AG08396 (cell line): ENCODE measurements at regions not wholly inside any gene's neighbourhood (a gene's known extent, or its start where the extent isn't known, plus 50 kb on each side); places are given as distances from the start of the nearest gene placed in this dataset.

Experiments used
- DNase-seq: peaks from one replicate; pipeline ENCODE4 v3.0.0; 2012; ENCODE audit warnings: low spot score, mixed read lengths

DNA sequence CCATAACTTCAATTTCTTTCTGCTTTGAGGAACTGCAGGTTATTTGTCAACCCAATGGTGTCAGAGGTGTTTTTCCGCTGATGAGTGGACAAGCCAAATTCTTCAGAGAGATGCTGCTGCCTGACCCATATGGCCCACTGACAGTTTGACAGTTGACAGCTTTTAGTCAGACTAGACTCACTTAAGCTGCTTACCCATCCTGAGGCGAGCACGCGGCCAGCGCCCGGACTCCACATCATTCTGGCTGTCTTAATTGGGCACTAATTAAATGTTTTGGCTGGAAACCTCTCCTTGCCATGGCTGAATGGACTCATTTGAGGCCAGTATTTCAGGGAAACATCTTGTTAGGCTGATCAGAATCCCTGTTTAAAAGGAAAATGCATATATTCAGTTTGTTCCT, 316.1 kb upstream of the FANCL start:
- DNase-seq, result no peak

- no peak for DNase-seq
Measured at GRCh38 chr2:58553937-58554336, 312.8 kb upstream of the FANCL start.

DNA sequence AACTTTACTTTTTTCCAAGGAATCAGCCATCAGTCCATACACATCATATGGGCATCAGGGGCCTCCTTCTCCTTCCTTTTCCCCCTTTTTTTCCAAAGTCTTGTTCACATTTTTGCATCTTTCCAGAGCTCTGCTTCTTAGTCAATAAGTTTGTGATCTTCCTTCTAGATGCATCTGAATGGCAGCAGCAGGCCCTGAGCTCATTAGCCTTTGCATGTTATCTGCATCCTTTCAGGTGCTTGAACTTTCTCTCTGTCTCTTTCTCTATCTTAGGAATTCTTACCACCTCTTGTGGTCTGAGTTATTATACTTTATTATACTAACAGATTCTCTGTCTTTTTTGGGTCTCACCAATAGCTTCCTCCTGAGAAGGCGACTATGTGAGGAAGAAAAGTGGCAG, 312.4 kb upstream of the FANCL start:
- no peak for DNase-seq

DNA sequence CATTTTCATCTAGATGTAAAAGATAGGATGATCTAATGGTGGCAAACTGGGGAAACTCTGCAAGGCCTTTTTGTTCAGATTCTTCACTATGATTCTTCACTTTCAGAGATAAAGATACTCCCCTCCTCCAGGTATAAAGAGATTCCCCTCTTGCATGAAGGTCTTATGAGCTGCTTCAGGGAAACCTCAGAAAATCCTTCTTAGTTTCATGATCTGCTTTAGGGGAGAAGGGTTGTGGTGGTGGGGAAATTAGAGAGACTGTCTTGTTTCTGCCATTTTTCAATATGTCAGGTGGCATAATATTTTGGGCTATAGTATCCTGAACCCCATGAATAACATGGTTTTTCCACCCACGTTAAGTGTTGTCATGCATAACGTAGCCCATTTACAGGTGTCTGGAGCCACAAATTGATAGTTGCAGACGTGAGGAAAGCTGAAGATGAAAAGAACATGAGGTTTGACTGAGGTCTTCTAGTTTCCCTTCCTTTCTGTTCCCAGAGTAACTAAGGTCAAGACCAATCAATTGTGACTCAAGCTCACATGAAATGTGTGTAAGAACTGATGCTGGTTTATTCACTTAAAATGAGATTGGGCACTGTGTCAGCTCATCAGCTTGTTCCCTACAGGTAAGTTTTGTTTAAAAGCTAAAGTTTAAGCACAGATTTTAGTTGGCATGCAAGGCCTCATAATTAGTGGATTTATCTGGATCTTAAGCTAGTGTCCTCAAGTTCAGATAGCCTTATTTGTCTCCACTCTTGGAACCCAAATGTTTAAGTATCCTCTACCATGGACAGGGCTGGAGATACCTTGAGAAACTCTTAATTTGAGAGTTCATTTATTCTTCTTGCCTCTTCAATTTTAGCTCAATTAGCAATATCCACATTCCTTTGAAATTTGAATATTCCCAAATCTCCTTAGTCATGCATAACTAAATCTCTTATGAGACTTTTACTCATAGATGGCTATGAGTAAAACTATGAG, 304.5 kb upstream of the FANCL start:
- no peak for DNase-seq

DNA sequence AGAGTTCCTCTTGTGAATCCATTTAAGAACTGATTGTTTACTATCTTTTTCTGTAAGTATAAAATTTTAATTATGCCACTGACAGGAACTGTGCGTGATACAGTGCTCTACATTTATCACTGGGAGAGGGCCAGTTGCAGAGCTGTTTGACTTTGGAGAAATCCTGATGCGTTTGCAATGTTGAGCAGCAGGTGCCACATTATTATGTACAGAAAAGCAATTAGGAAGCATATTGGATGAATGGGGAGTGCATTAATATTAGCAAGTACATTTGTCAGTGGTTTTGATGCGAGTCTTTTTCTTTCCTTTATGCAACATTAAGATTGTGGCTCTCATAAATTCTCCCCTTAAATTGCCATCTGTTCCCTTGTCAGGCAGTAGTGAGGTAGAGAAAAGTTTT, 302.3 kb upstream of the FANCL start:
- no peak for DNase-seq

GRCh38 chr2:58541511-58541910, 300.4 kb upstream of the FANCL start:
- DNase-seq, result no peak

DNA sequence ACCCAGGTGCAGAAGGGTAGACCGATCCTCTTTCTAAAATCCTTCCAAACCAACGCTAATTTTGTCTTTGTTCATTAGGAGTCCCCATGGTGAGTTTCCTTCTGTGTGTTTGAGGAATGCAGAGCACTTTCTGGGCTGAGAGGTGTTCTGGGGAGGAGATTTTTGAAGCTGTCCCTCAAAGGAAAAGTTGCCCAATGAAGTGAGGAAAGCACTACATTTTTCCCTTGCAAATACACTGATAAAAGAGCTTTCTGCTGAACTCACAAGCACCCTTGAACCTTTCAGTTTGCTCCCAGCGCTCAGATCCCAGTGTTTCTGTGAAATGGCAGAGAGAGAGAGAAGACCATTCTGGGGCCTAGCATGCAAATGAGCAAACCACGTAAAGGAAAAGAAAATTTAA, 299.6 kb upstream of the FANCL start:
- no peak for DNase-seq

GRCh38 chr2:58539973-58540372, 298.8 kb upstream of the FANCL start:
- no peak for DNase-seq

DNA sequence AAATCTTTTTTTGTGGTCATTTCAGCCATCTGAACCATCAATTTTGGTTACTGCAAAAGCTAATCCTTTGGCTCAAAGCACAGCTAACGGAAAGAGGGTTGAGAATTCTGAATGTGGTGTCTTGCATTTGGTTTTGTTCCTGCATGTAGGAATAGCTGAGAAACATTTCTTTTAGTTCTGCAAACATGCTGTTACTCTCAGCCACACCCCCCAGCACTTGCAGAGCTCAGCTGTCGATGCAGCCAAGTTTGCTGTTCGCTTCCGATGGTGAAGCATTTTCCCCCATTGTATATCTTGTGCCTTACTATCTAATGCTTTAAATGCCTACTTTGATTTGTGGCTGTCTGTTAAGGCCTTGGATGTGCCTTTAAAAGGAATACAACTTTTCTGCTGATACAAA, 294.9 kb upstream of the FANCL start:
- no peak for DNase-seq

GRCh38 chr2:58535182-58535581, 294.1 kb upstream of the FANCL start:
- no peak for DNase-seq

DNA sequence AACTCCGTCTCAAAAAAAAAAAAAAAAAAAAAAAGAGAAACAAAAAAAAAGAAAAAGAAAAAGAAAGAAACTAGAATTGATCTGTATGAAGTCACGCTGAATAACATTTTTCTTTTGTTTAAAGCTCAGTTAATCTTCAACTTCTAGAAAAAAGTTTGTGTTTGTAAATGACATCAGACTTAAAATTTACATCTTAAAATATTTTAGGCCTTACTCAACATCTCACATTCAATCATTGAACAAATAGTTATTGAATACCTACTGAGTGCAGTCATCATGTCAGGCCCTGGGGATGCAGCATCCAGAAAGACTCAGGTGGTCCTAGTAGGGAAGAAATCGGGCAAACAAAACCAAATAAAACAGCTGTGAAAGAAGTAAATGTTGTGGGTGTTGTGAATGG, 292.3 kb upstream of the FANCL start:
- no peak for DNase-seq

GRCh38 chr2:58532641-58533040, 291.5 kb upstream of the FANCL start:
- DNase-seq, result no peak

DNA sequence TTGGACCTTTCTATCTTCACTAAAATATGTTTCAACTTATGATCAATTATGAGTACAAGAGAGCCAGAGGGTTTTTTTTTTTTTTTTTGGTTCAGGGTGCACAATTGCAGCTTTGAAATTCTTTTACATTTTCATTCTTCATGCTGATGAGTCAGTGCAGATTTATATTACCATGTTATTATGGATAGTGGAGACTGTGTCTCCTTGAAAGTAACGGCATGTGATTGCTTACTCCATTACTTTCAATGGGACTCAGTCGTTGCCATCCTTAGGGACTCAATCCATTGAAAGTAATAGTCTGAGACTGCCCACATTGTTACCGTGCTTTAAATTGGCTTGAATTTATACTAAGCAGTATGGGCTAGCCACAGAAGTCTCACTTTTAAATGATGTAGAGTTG, 286.5 kb upstream of the FANCL start:
- no peak for DNase-seq

- DNase-seq, result no peak
Measured at GRCh38 chr2:58521803-58522554, 280.9 kb upstream of the FANCL start.

DNA sequence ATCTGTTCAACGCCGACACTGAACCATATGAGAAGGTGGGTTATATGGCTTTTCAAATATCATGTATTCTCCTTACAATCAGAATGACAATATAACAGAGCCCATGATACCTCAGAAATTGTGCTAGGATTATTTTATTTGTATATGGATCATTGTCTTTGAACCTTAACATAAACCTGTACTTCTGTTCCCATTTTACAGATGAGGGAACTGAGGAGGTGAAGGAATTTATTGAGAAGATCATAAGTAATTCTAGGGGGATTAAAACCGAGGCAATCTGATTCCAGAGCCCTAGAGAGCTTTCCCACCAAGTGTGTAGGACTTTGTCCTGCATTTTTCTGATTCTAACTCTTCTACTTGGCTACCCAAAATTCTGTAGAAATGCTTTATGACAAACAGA, 279.8 kb upstream of the FANCL start:
- no peak for DNase-seq

GRCh38 chr2:58517881-58518280, 276.8 kb upstream of the FANCL start:
- DNase-seq, result no peak

- no peak for DNase-seq
Measured at GRCh38 chr2:58516695-58517094, 275.6 kb upstream of the FANCL start.

DNA sequence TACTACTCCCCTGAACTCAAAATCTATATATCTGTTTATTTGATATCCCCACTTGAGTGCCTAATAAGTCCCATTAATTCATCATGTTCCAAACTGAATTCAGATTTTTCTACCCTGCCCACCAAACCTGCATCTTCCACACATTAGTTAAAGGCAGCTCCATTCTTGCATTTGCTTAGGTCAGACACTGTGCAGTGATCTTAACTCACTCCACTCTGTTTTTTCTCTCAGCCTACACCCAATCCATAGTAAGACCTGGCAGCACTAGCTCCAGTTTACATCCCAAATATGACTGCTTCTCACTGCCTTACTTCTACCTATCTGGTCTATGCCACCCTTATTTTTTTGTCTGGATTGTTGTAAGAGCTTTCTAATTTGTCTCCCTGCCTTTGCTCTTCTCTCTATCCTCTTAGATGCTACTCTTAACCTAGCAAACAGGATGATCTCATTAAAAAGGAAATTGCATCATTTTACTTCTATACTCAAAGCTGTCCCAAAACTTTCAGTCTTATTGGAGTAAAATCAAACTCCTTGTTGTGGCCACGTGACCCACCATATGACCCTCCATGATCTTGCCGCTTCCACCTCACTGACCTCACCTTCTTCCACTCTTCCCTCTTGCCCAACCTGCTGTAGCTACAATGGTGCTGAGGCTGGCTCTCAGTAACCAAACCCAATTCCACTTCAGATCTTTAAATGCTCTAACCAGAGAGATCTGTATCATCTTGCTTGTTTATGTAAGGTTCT, 274.9 kb upstream of the FANCL start:
- DNase-seq, result no peak

DNA sequence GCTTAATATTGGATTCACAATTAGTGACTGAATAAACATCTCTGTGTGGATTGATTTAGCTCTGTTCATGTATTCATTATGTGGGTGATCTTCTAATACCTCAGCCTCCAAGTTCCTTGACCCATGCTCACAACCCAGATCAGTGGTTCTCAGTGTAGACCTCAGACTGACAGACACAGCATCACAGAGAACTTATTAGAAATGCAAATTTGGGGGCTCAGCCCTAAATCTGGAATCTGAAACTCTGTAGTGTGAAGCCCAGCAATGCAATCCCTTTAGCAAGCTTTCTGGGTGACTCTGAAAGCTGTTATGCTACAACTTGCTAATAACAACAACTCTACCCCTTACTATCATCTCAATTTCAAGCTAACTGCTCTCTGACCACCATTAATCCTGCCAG, 273.1 kb upstream of the FANCL start:
- no peak for DNase-seq

- DNase-seq, result no peak
Measured at GRCh38 chr2:58512878-58513277, 271.8 kb upstream of the FANCL start.

DNA sequence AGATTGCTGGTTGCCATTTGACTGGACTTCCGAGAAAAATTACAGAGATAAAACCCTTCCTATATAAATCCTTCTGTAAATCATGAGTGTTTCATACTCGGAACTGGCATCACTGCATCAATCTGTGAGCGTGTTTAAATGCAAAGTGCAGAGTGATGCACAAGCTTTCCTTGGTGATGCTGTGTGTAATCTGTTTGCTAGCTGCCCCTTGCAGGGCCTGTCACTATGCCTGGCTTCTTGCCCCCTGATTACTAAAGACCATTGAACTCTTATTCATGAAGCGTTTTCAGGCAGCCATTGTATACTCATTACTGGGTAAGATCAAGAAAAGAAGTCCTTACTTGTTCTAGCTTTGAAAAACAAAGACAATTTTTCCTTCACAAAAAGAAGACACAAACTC, 266.9 kb upstream of the FANCL start:
- no peak for DNase-seq

DNA sequence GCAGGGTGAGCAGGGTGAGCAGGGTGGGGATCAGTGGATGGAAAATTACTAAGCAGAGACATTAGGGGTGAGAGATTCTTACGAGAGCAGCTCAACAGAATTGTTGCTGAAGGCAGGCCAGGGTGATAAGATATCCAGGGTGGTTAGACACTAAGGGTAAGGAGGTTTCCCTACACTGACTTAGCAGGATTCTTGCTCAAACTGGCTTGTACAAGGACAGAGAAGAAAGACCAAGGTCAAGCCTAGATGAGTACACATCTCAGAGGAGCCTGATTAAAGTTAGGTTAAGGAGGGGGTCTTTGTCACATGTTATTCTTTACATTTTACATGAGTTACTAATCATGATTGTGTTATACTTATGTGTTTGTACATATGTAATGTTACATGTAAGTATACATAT, 262.8 kb upstream of the FANCL start:
- DNase-seq, result no peak

DNA sequence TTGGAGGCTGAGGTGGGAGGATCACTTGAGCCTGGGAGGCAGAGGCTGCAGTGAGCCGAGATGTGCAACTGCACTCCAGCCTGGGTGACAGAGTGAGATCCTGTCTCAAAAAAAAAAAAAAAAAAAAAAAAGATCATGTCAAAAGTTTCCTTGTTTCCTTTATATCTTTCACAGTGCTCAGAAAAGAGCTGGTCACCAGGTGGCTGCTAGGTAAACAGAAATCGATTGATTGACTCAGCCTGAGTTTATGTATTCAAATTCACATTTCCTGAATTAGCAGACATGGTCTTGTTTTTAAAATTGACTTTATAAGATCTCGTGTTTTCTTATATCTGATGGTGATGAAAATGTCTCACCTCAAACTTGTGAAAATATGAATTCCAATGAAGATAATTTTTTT, 261.8 kb upstream of the FANCL start:
- no peak for DNase-seq
